Endothelial cell of umbilical vein (primary cell): ENCODE measurements at regions not wholly inside any gene's neighbourhood (a gene's known extent, or its start where the extent isn't known, plus 50 kb on each side); places are given as distances from the start of the nearest gene placed in this dataset.

ENCODE experiments used
- CTCF ChIP-seq, 2 donors: IDR thresholded peaks; 1 replicate in 1 of 2; 2 replicates in 1 of 2; pipeline ENCODE4 v1.5.1; 2011; ENCODE audit warnings: low read length in 2 of 2, mild to moderate bottlenecking in 2 of 2, moderate library complexity in 2 of 2, control low read depth in 1 of 2, inconsistent platforms in 1 of 2, low read depth in 1 of 2; ENCODE audit not compliant: insufficient read depth in 1 of 2; ENCODE audit errors: extremely low read depth in 1 of 2
- EZH2 ChIP-seq: IDR thresholded peaks from 2 replicates; pipeline ENCODE4 v1.6.1; 2012; ENCODE audit warnings: borderline replicate concordance, low read depth, mild to moderate bottlenecking, moderate library complexity, low read length, inconsistent platforms; ENCODE audit not compliant: severe bottlenecking
- MAX ChIP-seq: IDR thresholded peaks from 2 replicates; pipeline ENCODE4 v1.6.1; 2011; ENCODE audit not compliant: insufficient read depth, insufficient read length
- POLR2A ChIP-seq: IDR thresholded peaks from 2 replicates; pipeline ENCODE4 v1.6.1; 2012; ENCODE audit warnings: low read depth, mild to moderate bottlenecking, control low read depth, low read length
- POLR2AphosphoS5 ChIP-seq: IDR thresholded peaks from 2 replicates; pipeline ENCODE4 v1.6.1; 2012; ENCODE audit warnings: low read depth, mild to moderate bottlenecking, control low read depth, low read length, moderate library complexity; ENCODE audit not compliant: insufficient read depth

GRCh38 chr14:61147831-61148549 is 133.1 kb downstream of the TMEM30B start:
- TF ChIP-seq POLR2A (no peak), EZH2 (no peak), POLR2AphosphoS5 (peak; percentile 39), CTCF (IDR thresholded peaks at IDR 0.05; ENCODE audit: extremely low read depth in 1 of 2, insufficient read depth in 1 of 2, low read depth in 1 of 2, low read length in 2 of 2) (no peak), MAX (no peak)
